Urinary bladder (tissue), 3 donors: ENCODE measurements at regions not wholly inside any gene's neighbourhood (a gene's known extent, or its start where the extent isn't known, plus 50 kb on each side); places are given as distances from the start of the nearest gene placed in this dataset.

ENCODE experiments used
- DNase-seq: peaks from one replicate; pipeline ENCODE4 v3.0.0-alpha.2; 2015; ENCODE audit errors: extremely low spot score
- H3K27ac ChIP-seq: one replicate; pipeline ENCODE4 v1.5.1; 2013; ENCODE audit warnings: low read depth, mild to moderate bottlenecking, moderate library complexity
- H3K36me3 ChIP-seq: one replicate; pipeline ENCODE4 v1.6.1; 2013; ENCODE audit warnings: mild to moderate bottlenecking, moderate library complexity; ENCODE audit not compliant: insufficient read depth
- H3K4me1 ChIP-seq: one replicate; pipeline ENCODE4 v1.6.1; 2013; ENCODE audit warnings: mild to moderate bottlenecking, moderate library complexity; ENCODE audit not compliant: insufficient read depth
- H3K4me3 ChIP-seq: one replicate; pipeline ENCODE4 v1.5.1; 2013; ENCODE audit warnings: low read depth, low read length
- WGBS: extraction: QIAGEN DNeasy Blood & Tissue Kit; methylation state at CpG from one replicate; pipeline ENCODE4 v1.1.7; 2013; 5-methylcytosine and 5-hydroxymethylcytosine counted together
- donor health status: healthy with polysubstance abuse.
- donor health status: healthy.

- no peak overlapping the region for H3K4me3 ChIP-seq
- DNase-seq: no peak
- no peak overlapping the region for H3K27ac ChIP-seq
- H3K4me1 ChIP-seq: no peaks in the 10 kb centered on the region
- WGBS: 93% methylated on average over 2 of the region's 2 CpGs
- no peaks in the 10 kb centered on the region for H3K36me3 ChIP-seq
These were observed 133.8 kb upstream of the AKR1E2 start for GRCh38 chr10:4692206-4692605.

- 77% methylated on average over 5 of the region's 5 CpGs for WGBS
- H3K27ac ChIP-seq: no peak overlapping the region
- no peaks in the 10 kb centered on the region for H3K36me3 ChIP-seq
- H3K4me3 ChIP-seq: no peak overlapping the region
- no peak for DNase-seq
- H3K4me1 ChIP-seq: no peaks in the 10 kb centered on the region
These were observed 134.2 kb upstream of the AKR1E2 start for GRCh38 chr10:4691776-4692175.

- Histone ChIP-seq H3K4me3 (no peak overlapping the region), H3K4me1 (no peaks in the 10 kb centered on the region), H3K27ac (no peak overlapping the region), H3K36me3 (no peaks in the 10 kb centered on the region)
- no peak for DNase-seq
- 62% methylated on average over 4 of the region's 4 CpGs for WGBS
These were observed 134.7 kb upstream of the AKR1E2 start for GRCh38 chr10:4691301-4691700.

- no peaks in the 10 kb centered on the region for H3K4me1 ChIP-seq
- no peak overlapping the region for H3K4me3 ChIP-seq
- DNase-seq: no peak
- no peaks in the 10 kb centered on the region for H3K36me3 ChIP-seq
- no peak overlapping the region for H3K27ac ChIP-seq
- 24% methylated on average over 1 of the region's 1 CpG for WGBS
These were observed 137.4 kb upstream of the AKR1E2 start for GRCh38 chr10:4688601-4689000.

- Histone ChIP-seq H3K27ac (no peak overlapping the region), H3K36me3 (no peaks in the 10 kb centered on the region), H3K4me1 (no peaks in the 10 kb centered on the region), H3K4me3 (no peak overlapping the region)
- DNase-seq: no peak
- 53% methylated on average over 3 of the region's 3 CpGs for WGBS
These were observed 137.8 kb upstream of the AKR1E2 start for GRCh38 chr10:4688168-4688567.

- H3K4me1 ChIP-seq: no peaks in the 10 kb centered on the region
- 81% methylated on average over 3 of the region's 3 CpGs for WGBS
- H3K36me3 ChIP-seq: no peaks in the 10 kb centered on the region
- no peak for DNase-seq
- no peak overlapping the region for H3K27ac ChIP-seq
- H3K4me3 ChIP-seq: no peak overlapping the region
These were observed 138.6 kb upstream of the AKR1E2 start for GRCh38 chr10:4687397-4687796.

- H3K4me3 ChIP-seq: no peak overlapping the region
- no peaks in the 10 kb centered on the region for H3K36me3 ChIP-seq
- H3K4me1 ChIP-seq: no peaks in the 10 kb centered on the region
- WGBS: 80% methylated on average over 4 of the region's 4 CpGs
- H3K27ac ChIP-seq: no peak overlapping the region
- DNase-seq: no peak
These were observed 139.4 kb upstream of the AKR1E2 start for GRCh38 chr10:4686644-4686996.

- Histone ChIP-seq H3K36me3 (no peaks in the 10 kb centered on the region), H3K4me1 (no peaks in the 10 kb centered on the region), H3K4me3 (no peak overlapping the region), H3K27ac (no peak overlapping the region)
- WGBS: 72% methylated on average over 5 of the region's 5 CpGs
- DNase-seq: no peak
These were observed 139.9 kb upstream of the AKR1E2 start for GRCh38 chr10:4685904-4686643.

- no peak overlapping the region for H3K27ac ChIP-seq
- no peaks in the 10 kb centered on the region for H3K36me3 ChIP-seq
- 63% methylated on average over 3 of the region's 3 CpGs for WGBS
- H3K4me1 ChIP-seq: no peaks in the 10 kb centered on the region
- H3K4me3 ChIP-seq: no peak overlapping the region
- DNase-seq: no peak
These were observed 140.5 kb upstream of the AKR1E2 start for GRCh38 chr10:4685491-4685890.

GRCh38 chr10:4684434-4684833, 141.6 kb upstream of the AKR1E2 start:
- Histone ChIP-seq H3K36me3 (no peaks in the 10 kb centered on the region), H3K4me3 (no peak overlapping the region), H3K27ac (no peak overlapping the region), H3K4me1 (no peaks in the 10 kb centered on the region)
- DNase-seq: no peak

GRCh38 chr10:4683838-4684237, 142.2 kb upstream of the AKR1E2 start:
- 93% methylated on average over 8 of the region's 8 CpGs for WGBS

GRCh38 chr10:4683137-4683536, 142.9 kb upstream of the AKR1E2 start:
- Histone ChIP-seq H3K27ac (no peak overlapping the region), H3K4me3 (no peak overlapping the region), H3K4me1 (no peaks in the 10 kb centered on the region), H3K36me3 (no peaks in the 10 kb centered on the region)
- WGBS: 90% methylated on average over 2 of the region's 2 CpGs
- no peak for DNase-seq

More at GRCh38 chr10:4683838-4684237, 142.2 kb upstream of the AKR1E2 start:
- Histone ChIP-seq H3K4me1 (no peaks in the 10 kb centered on the region), H3K27ac (no peak overlapping the region), H3K4me3 (no peak overlapping the region), H3K36me3 (no peaks in the 10 kb centered on the region)
- no peak for DNase-seq

GRCh38 chr10:4678951-4679671, 146.9 kb upstream of the AKR1E2 start:
- Histone ChIP-seq H3K27ac (no peak overlapping the region), H3K4me1 (no peaks in the 10 kb centered on the region), H3K4me3 (no peak overlapping the region), H3K36me3 (no peaks in the 10 kb centered on the region)
- WGBS: 91% methylated on average over 11 of the region's 11 CpGs
- DNase-seq: no peak
